Gastrocnemius medialis (tissue), 4 donors: ENCODE measurements at regions not wholly inside any gene's neighbourhood (a gene's known extent, or its start where the extent isn't known, plus 50 kb on each side); places are given as distances from the start of the nearest gene placed in this dataset.

Source experiments
- ATAC-seq, 2 donors: fragments of 150-250 bp; one replicate each; pipeline ENCODE4 v1.9.1; 2016
- DNase-seq, 2 donors: peaks; one replicate each; pipeline ENCODE4 v3.0.0-alpha.2; 2019
- H3K27ac ChIP-seq, 4 donors: fragments of 200-600 bp; sonication (generic); 1 replicate in 1 of 4; 2 replicates in 3 of 4; pipeline ENCODE4 v1.5.1; 2016 to 2018; ENCODE audit warnings: mild to moderate bottlenecking in 2 of 4, moderate library complexity in 1 of 4
- H3K27me3 ChIP-seq, 3 donors: fragments of 200-600 bp; sonication (generic) in 2 of 3; 1 replicate in 1 of 3; 2 replicates in 2 of 3; pipeline versions ENCODE4 v1.5.1 to v1.6.0; 2016 to 2019; ENCODE audit warnings: mild to moderate bottlenecking in 1 of 3, moderate library complexity in 1 of 3
- H3K36me3 ChIP-seq, 2 donors: fragments of 200-600 bp; sonication (generic) in 1 of 2; one replicate each; pipeline ENCODE4 v1.5.1; 2017 to 2018
- H3K4me1 ChIP-seq, 2 donors: fragments of 200-600 bp; sonication (generic) in 1 of 2; one replicate each; pipeline ENCODE4 v1.5.1; 2016 to 2017; ENCODE audit warnings: mild to moderate bottlenecking in 2 of 2
- H3K4me3 ChIP-seq, 4 donors: fragments of 200-600 bp; sonication (generic) in 3 of 4; 1 replicate in 1 of 4; 2 replicates in 3 of 4; pipeline ENCODE4 v1.5.1; 2016 to 2019; ENCODE audit warnings: mild to moderate bottlenecking in 2 of 4
- H3K9me3 ChIP-seq, 3 donors: fragments of 200-600 bp; sonication (generic) in 2 of 3; 1 replicate in 1 of 3; 2 replicates in 2 of 3; pipeline ENCODE4 v1.5.1; 2016 to 2019
- POLR2A ChIP-seq, 2 donors: fragments of 450-650 bp; IDR thresholded peaks; one replicate each; pipeline ENCODE4 v1.6.1; 2017; ENCODE audit warnings: antibody characterized with exemption in 2 of 2, mild to moderate bottlenecking in 2 of 2, moderate library complexity in 2 of 2
- in situ Hi-C, 4 donors: fragments of 200-750 bp; cut with MboI; loops; one replicate each; pipeline versions ENCODE4 v1.15.0 to v1.8.0; 2017; ENCODE audit warnings: low sequenced_read_pairs in 4 of 4
- intact Hi-C: fragments of 100-400 bp; cut with DNase I; formaldehyde crosslinking; loops from one replicate; pipeline ENCODE4 v1.15.1; 2023; ENCODE audit warnings: low total_unique reads
- TF ChIP-seq, protein P1 (sequence below), 5 experiments: fragments of 450-650 bp in 3 of 5; fragments of 200-600 bp in 2 of 5; sonication (generic) in 2 of 5; IDR thresholded peaks in 4 of 5; conservative IDR thresholded peaks in 1 of 5; 1 replicate in 4 of 5; 2 replicates in 1 of 5; pipeline ENCODE4 v1.5.1; 2016 to 2019; ENCODE audit warnings: antibody characterized with exemption in 5 of 5, mild to moderate bottlenecking in 3 of 5, moderate library complexity in 3 of 5

DNA sequence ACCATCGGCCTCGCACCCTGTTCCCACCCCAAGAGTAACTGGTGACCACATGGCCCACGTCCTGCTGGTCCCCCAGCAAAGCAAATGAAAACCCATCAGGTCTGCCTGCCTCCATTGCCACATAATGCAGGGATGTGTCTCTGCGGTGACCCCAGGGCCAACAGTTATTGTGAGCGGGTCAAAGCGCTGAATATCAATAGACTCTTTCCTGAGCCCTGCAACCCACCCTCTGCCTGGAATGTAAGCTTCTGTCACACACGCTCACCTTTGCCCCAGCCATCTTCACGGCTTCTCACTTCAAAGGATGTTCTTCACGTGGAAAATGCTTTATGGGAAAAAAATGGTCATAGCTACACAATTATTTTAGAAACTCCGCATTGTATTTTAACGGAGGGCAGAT lies 63.9 kb downstream of the FZD10 start:
- no peaks in the 10 kb centered on the region for H3K9me3 ChIP-seq
- no peaks in the 10 kb centered on the region for H3K4me1 ChIP-seq
- TF ChIP-seq POLR2A (IDR thresholded peaks at IDR 0.05) = no peak
- TF ChIP-seq, protein P1, sequence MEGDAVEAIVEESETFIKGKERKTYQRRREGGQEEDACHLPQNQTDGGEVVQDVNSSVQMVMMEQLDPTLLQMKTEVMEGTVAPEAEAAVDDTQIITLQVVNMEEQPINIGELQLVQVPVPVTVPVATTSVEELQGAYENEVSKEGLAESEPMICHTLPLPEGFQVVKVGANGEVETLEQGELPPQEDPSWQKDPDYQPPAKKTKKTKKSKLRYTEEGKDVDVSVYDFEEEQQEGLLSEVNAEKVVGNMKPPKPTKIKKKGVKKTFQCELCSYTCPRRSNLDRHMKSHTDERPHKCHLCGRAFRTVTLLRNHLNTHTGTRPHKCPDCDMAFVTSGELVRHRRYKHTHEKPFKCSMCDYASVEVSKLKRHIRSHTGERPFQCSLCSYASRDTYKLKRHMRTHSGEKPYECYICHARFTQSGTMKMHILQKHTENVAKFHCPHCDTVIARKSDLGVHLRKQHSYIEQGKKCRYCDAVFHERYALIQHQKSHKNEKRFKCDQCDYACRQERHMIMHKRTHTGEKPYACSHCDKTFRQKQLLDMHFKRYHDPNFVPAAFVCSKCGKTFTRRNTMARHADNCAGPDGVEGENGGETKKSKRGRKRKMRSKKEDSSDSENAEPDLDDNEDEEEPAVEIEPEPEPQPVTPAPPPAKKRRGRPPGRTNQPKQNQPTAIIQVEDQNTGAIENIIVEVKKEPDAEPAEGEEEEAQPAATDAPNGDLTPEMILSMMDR (IDR thresholded peaks at IDR 0.05 in 4 of 5, conservative IDR thresholded peaks at IDR 0.05 in 1 of 5) = no peak
- intact Hi-C loops (no loop called here), in situ Hi-C loops (no loop called here)
- no peak overlapping the region for H3K4me3 ChIP-seq
- DNase-seq (no peak), ATAC-seq (no peak)
- H3K27me3 ChIP-seq = peaks cover 0 to 7% (median 0%) of the 10 kb centered on the region in 3 donors
- no peaks in the 10 kb centered on the region for H3K36me3 ChIP-seq
- no peak overlapping the region for H3K27ac ChIP-seq

DNA sequence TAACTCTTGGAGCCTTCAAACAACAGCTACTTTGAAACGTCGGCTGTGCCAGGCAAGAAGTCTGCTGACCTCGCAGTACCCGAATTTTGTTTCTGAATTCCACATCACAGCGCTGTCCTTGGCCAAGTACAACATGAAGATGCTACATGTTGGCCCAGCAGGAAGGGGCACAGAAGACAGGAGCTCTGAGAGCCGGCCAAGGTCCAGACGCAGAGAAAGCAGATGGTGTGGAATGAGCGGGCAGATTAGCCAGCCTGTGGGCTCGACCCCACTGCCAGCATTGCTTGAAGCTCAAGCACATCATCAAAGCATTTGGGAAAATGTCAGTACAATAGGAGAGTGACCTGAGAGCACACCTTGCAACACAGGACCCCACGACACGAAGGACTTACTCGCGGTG lies 64.5 kb downstream of the FZD10 start:
- intact Hi-C loops (no loop called here), in situ Hi-C loops (no loop called here)
- Histone ChIP-seq H3K27ac (no peak overlapping the region), H3K4me3 (no peak overlapping the region), H3K27me3 (peaks cover 0 to 7% (median 0%) of the 10 kb centered on the region in 3 donors), H3K9me3 (no peaks in the 10 kb centered on the region), H3K4me1 (no peaks in the 10 kb centered on the region), H3K36me3 (no peaks in the 10 kb centered on the region)
- ATAC-seq (no peak), DNase-seq (no peak)
- TF ChIP-seq POLR2A (IDR thresholded peaks at IDR 0.05) = no peak
- TF ChIP-seq, protein P1 (IDR thresholded peaks at IDR 0.05 in 4 of 5, conservative IDR thresholded peaks at IDR 0.05 in 1 of 5) = no peak

DNA sequence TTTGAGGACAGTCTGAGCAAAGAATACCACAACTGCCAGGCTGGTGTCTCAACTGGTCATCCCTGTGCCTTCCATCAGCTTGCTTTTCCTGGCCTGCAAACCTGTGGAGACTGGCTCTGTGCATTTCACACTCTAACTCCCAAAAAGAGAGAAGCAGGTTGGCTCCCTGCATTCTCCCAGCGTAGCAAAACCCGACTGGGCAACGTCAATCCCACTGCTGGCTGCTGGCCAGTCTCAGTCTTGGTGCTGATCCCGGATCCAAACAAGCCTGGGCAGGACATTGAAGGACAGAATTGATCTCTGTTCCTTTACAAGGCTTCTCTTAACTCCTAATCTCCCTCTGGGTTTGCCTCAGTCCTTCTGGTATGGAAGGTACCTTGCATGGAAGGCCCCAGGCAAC lies 65.4 kb downstream of the FZD10 start:
- Histone ChIP-seq H3K27me3 (peaks cover 0 to 7% (median 0%) of the 10 kb centered on the region in 3 donors), H3K9me3 (no peaks in the 10 kb centered on the region), H3K4me1 (no peaks in the 10 kb centered on the region), H3K4me3 (no peak overlapping the region), H3K36me3 (no peaks in the 10 kb centered on the region), H3K27ac (no peak overlapping the region)
- TF ChIP-seq, protein P1 (IDR thresholded peaks at IDR 0.05 in 4 of 5, conservative IDR thresholded peaks at IDR 0.05 in 1 of 5) = no peak
- TF ChIP-seq POLR2A (IDR thresholded peaks at IDR 0.05) = no peak
- intact Hi-C loops = no loop called here
- no peak for ATAC-seq
- DNase-seq = no peak
- in situ Hi-C loops = no loop called here

DNA sequence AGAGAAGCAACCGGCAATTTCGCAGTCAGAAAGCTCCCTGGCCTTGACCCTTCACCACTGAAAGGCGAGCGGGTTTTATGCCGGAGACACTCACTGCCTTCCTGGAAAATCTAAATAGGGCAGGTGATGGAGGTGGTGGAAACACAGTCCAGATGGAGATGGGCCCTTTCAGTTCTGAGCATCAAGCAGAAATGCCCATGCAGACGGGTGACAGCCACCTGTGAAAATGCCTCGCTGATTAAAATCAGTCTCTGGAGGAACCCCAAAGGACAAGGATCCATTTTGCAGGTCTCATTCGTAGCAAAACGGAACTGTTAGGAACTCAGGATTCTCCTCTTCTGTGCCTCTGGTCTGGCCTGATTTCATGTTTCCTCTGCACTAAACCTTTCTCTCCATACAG lies 74.2 kb downstream of the FZD10 start:
- H3K27ac ChIP-seq = no peak overlapping the region
- in situ Hi-C loops = no loop called here
- intact Hi-C loops = no loop called here

More for the DNA sequence above, 74.2 kb downstream of the FZD10 start:
- Histone ChIP-seq H3K9me3 (no peaks in the 10 kb centered on the region), H3K4me1 (no peaks in the 10 kb centered on the region), H3K27me3 (no peaks in the 10 kb centered on the region), H3K36me3 (no peaks in the 10 kb centered on the region), H3K4me3 (no peak overlapping the region)
- ATAC-seq (no peak), DNase-seq (no peak)
- TF ChIP-seq POLR2A (IDR thresholded peaks at IDR 0.05) = no peak
- TF ChIP-seq, protein P1 (IDR thresholded peaks at IDR 0.05 in 4 of 5, conservative IDR thresholded peaks at IDR 0.05 in 1 of 5) = no peak
